ENCODE measurements at regions not wholly inside any gene's neighbourhood (a gene's known extent, or its start where the extent isn't known, plus 50 kb on each side); places are given as distances from the start of the nearest gene placed in this dataset.

GRCh38 chr15:98146031-98146820, 185.7 kb downstream of the ARRDC4 start:
- no peak for DNase-seq

GRCh38 chr15:98147415-98147814, 186.9 kb downstream of the ARRDC4 start:
- peak in 1 of 2 donors; percentile 8 for DNase-seq

GRCh38 chr15:98150084-98150483, 189.6 kb downstream of the ARRDC4 start:
- DNase-seq = no peak

- DNase-seq = no peak
Observed at GRCh38 chr15:98150536-98150935, 190.0 kb downstream of the ARRDC4 start.

- no peak for DNase-seq
Observed at GRCh38 chr15:98151096-98151495, 190.6 kb downstream of the ARRDC4 start.

GRCh38 chr15:98152156-98152555, 191.7 kb downstream of the ARRDC4 start:
- no peak for DNase-seq

GRCh38 chr15:98154863-98155262, 194.4 kb downstream of the ARRDC4 start:
- no peak for DNase-seq

GRCh38 chr15:98155356-98155755, 194.9 kb downstream of the ARRDC4 start:
- no peak for DNase-seq

GRCh38 chr15:98160236-98160635, 199.7 kb downstream of the ARRDC4 start:
- DNase-seq = peak; percentile 27 to 59

- no peak for DNase-seq
Observed at GRCh38 chr15:98163319-98164045, 203.0 kb downstream of the ARRDC4 start.

GRCh38 chr15:98164571-98164970, 204.1 kb downstream of the ARRDC4 start:
- DNase-seq = no peak

GRCh38 chr15:98164986-98165385, 204.5 kb downstream of the ARRDC4 start:
- DNase-seq = no peak

- no peak for DNase-seq
Observed at GRCh38 chr15:98167722-98168268, 207.3 kb downstream of the ARRDC4 start.

GRCh38 chr15:98169551-98169950, 209.0 kb downstream of the ARRDC4 start:
- peak; percentile 2 to 3 for DNase-seq

GRCh38 chr15:98174286-98174685, 213.8 kb downstream of the ARRDC4 start:
- no peak for DNase-seq

- no peak for DNase-seq
Observed at GRCh38 chr15:98174841-98175240, 214.3 kb downstream of the ARRDC4 start.

GRCh38 chr15:98177966-98178592, 217.6 kb downstream of the ARRDC4 start:
- peak; percentile 33 to 42 for DNase-seq

- DNase-seq = no peak
Observed at GRCh38 chr15:98178861-98179260, 218.4 kb downstream of the ARRDC4 start.

GRCh38 chr15:98187549-98187948, 227.0 kb downstream of the ARRDC4 start:
- DNase-seq = no peak

- DNase-seq = no peak
Observed at GRCh38 chr15:98190914-98191313, 230.4 kb downstream of the ARRDC4 start.

- no peak for DNase-seq
Observed at GRCh38 chr15:98195796-98196195, 235.3 kb downstream of the ARRDC4 start.

GRCh38 chr15:98196371-98196770, 235.9 kb downstream of the ARRDC4 start:
- DNase-seq = no peak

GRCh38 chr15:98202256-98202655, 241.8 kb downstream of the ARRDC4 start:
- DNase-seq = no peak
